T-cell (primary cell): ENCODE measurements at regions not wholly inside any gene's neighbourhood (a gene's known extent, or its start where the extent isn't known, plus 50 kb on each side); places are given as distances from the start of the nearest gene placed in this dataset.

ENCODE experiments used
- ATAC-seq, 4 experiments: fragments of 200-7000 bp in 3 of 4; fragments of 150-1000 bp in 1 of 4; cut with Tn5 transposase; replicated peaks in 1 of 4; 1 replicate in 3 of 4; 2 replicates in 1 of 4; pipeline ENCODE4 v1.10.0; 2021; ENCODE audit warnings: moderate library complexity in 3 of 4, mild to moderate bottlenecking in 2 of 4, moderate number of reproducible peaks in 1 of 4
- CTCF ChIA-PET, 2 donors: fragments of 300-600 bp; sonication (Branson Sonifier 250); formaldehyde crosslinking; loops; one replicate each; lab custom pipeline; 2022; ENCODE audit warnings: antibody characterized with exemption in 2 of 2; lab: Charles Lee
- POLR2A ChIA-PET, 2 donors: fragments of 300-600 bp; sonication (Branson Sonifier 250); formaldehyde crosslinking; loops; one replicate each; lab custom pipeline; 2022; ENCODE audit warnings: antibody characterized with exemption in 2 of 2; lab: Charles Lee
- DNase-seq, 35 experiments: peaks; one replicate each; pipeline versions ENCODE4 v3.0.0 to v3.0.0-alpha.2; 2013 to 2023
- H3K27ac ChIP-seq: one replicate; pipeline ENCODE4 v1.5.1; 2013; ENCODE audit warnings: low read length
- H3K27me3 ChIP-seq, 2 experiments: replicated peaks in 1 of 2; 1 replicate in 1 of 2; 2 replicates in 1 of 2; pipeline versions ENCODE4 v1.6.1 to v1.7.0; 2013; ENCODE audit warnings: low read length in 1 of 2, mixed read lengths in 1 of 2; ENCODE audit not compliant: control insufficient read depth in 2 of 2, insufficient read depth in 2 of 2; ENCODE audit errors: extremely low read depth in 1 of 2
- H3K36me3 ChIP-seq, 2 donors: 1 replicate in 1 of 2; 2 replicates in 1 of 2; pipeline versions ENCODE4 v1.6.1 to v1.7.0; 2013; ENCODE audit warnings: low read length in 1 of 2; ENCODE audit not compliant: control insufficient read depth in 2 of 2, insufficient read depth in 1 of 2; ENCODE audit errors: extremely low read depth in 1 of 2
- H3K4me1 ChIP-seq, 2 experiments: 1 replicate in 1 of 2; 2 replicates in 1 of 2; pipeline versions ENCODE4 v1.6.1 to v1.7.0; 2013; ENCODE audit warnings: low read length in 2 of 2, mixed read lengths in 1 of 2; ENCODE audit not compliant: insufficient read depth in 2 of 2, control insufficient read depth in 1 of 2; ENCODE audit errors: extremely low read depth in 1 of 2
- H3K4me3 ChIP-seq, 2 donors: 1 replicate in 1 of 2; 2 replicates in 1 of 2; pipeline versions ENCODE4 v1.5.1 to v1.7.0; 2013; ENCODE audit warnings: mild to moderate bottlenecking in 2 of 2, low read length in 1 of 2, moderate library complexity in 1 of 2; ENCODE audit not compliant: control insufficient read depth in 1 of 2; ENCODE audit errors: extremely low read depth in 1 of 2
- H3K9me3 ChIP-seq: 2 replicates; pipeline ENCODE4 v1.7.0; 2013
- H3K27ac Mint-ChIP-seq, 2 donors: one replicate each; pipeline ENCODE4 v1.8.0; 2020 to 2021; ENCODE audit warnings: mild to moderate bottlenecking in 2 of 2, mixed read lengths in 2 of 2
- H3K27me3 Mint-ChIP-seq, 2 donors: one replicate each; pipeline ENCODE4 v1.8.0; 2021 to 2022; ENCODE audit warnings: mixed read lengths in 2 of 2
- H3K36me3 Mint-ChIP-seq: one replicate; pipeline ENCODE4 v1.8.0; 2021; ENCODE audit warnings: mixed read lengths
- H3K4me1 Mint-ChIP-seq, 3 donors: one replicate each; pipeline ENCODE4 v1.8.0; 2020 to 2022; ENCODE audit warnings: mixed read lengths in 3 of 3, mild to moderate bottlenecking in 1 of 3
- H3K4me3 Mint-ChIP-seq, 3 donors: one replicate each; pipeline ENCODE4 v1.8.0; 2020 to 2022; ENCODE audit warnings: mild to moderate bottlenecking in 3 of 3, mixed read lengths in 3 of 3, moderate library complexity in 3 of 3
- H3K9me3 Mint-ChIP-seq, 3 donors: one replicate each; pipeline ENCODE4 v1.8.0; 2020 to 2022; ENCODE audit warnings: mixed read lengths in 3 of 3
- WGBS: methylation state at CpG from one replicate; pipeline ENCODE4 v1.1.5; 2013; ENCODE audit warnings: missing lambda C conversion rate; ENCODE audit not compliant: insufficient coverage; 5-methylcytosine and 5-hydroxymethylcytosine counted together

- H3K27me3 Mint-ChIP-seq, result peaks cover 12 to 20% of the 10 kb centered on the region in 2 donors
- no CpG with 5 or more reads among the region's 9 CpGs for WGBS
- no peak for DNase-seq
Observed at GRCh38 chr16:86384263-86384649, 126.1 kb upstream of the FOXF1 start.

GRCh38 chr16:86384980-86385379 lies 125.3 kb upstream of the FOXF1 start:
- WGBS, result 61% methylated on average over 5 of the region's 10 CpGs
- DNase-seq (no peak), ATAC-seq (no peak)
- H3K27me3 ChIP-seq, result peaks cover 0 to 19% of the 10 kb centered on the region in 2 experiments
- no peaks in the 10 kb centered on the region for H3K9me3 ChIP-seq
- Mint-ChIP-seq H3K27me3 (peaks cover 12 to 23% of the 10 kb centered on the region in 2 donors), H3K27ac (no peak overlapping the region), H3K4me3 (no peak overlapping the region), H3K36me3 (no peaks in the 10 kb centered on the region), H3K4me1 (no peaks in the 10 kb centered on the region), H3K9me3 (no peaks in the 10 kb centered on the region)
- no peak overlapping the region for H3K4me3 ChIP-seq
- H3K4me1 ChIP-seq, result no peaks in the 10 kb centered on the region
- H3K36me3 ChIP-seq, result no peaks in the 10 kb centered on the region
- CTCF ChIA-PET, result no interaction called here
- H3K27ac ChIP-seq, result no peak overlapping the region
- POLR2A ChIA-PET, result no interaction called here

More at GRCh38 chr16:86384263-86384649, 126.1 kb upstream of the FOXF1 start:
- H3K4me1 ChIP-seq, result no peaks in the 10 kb centered on the region
- H3K9me3 ChIP-seq, result no peaks in the 10 kb centered on the region
- H3K27me3 ChIP-seq, result peaks cover 0 to 23% of the 10 kb centered on the region in 2 experiments
- H3K27ac ChIP-seq, result no peak overlapping the region
- no peak overlapping the region for H3K4me3 ChIP-seq
- no peaks in the 10 kb centered on the region for H3K9me3 Mint-ChIP-seq
- no peaks in the 10 kb centered on the region for H3K36me3 Mint-ChIP-seq
- no peak overlapping the region for H3K4me3 Mint-ChIP-seq
- no peak for ATAC-seq
- ChIA-PET POLR2A (no interaction called here), CTCF (no interaction called here)
- H3K27ac Mint-ChIP-seq, result no peak overlapping the region
- no peaks in the 10 kb centered on the region for H3K36me3 ChIP-seq
- no peaks in the 10 kb centered on the region for H3K4me1 Mint-ChIP-seq

GRCh38 chr16:86387468-86388440 lies 122.6 kb upstream of the FOXF1 start:
- Histone ChIP-seq H3K36me3 (no peaks in the 10 kb centered on the region), H3K4me1 (no peaks in the 10 kb centered on the region), H3K4me3 (no peak overlapping the region), H3K9me3 (no peaks in the 10 kb centered on the region), H3K27me3 (peaks cover 0 to 9% of the 10 kb centered on the region in 2 experiments), H3K27ac (no peak overlapping the region)
- WGBS, result 74% methylated on average over 14 of the region's 24 CpGs
- Mint-ChIP-seq H3K27me3 (peaks cover 12 to 23% of the 10 kb centered on the region in 2 donors), H3K4me1 (no peaks in the 10 kb centered on the region), H3K4me3 (no peak overlapping the region), H3K9me3 (no peaks in the 10 kb centered on the region), H3K27ac (no peak overlapping the region), H3K36me3 (no peaks in the 10 kb centered on the region)
- ATAC-seq (no peak), DNase-seq (no peak)
- ChIA-PET POLR2A (no interaction called here), CTCF (interaction anchor here in 1 of 2 donors (0.9 kb wide), 1 partner anchor 35 kb away, joined by 3 read pairs; no protein-coding TSS in a partner anchor)

- no peaks in the 10 kb centered on the region for H3K36me3 Mint-ChIP-seq
- no peaks in the 10 kb centered on the region for H3K4me1 Mint-ChIP-seq
- H3K4me3 Mint-ChIP-seq, result no peak overlapping the region
- DNase-seq (no peak), ATAC-seq (no peak)
- no peaks in the 10 kb centered on the region for H3K9me3 ChIP-seq
- ChIA-PET POLR2A (no interaction called here), CTCF (interaction anchor here in 1 of 2 donors (0.9 kb wide), 1 partner anchor 34 kb away, joined by 3 read pairs; no protein-coding TSS in a partner anchor)
- H3K27me3 Mint-ChIP-seq, result peaks cover 5 to 17% of the 10 kb centered on the region in 2 donors
- peaks cover 0 to 9% of the 10 kb centered on the region in 2 experiments for H3K27me3 ChIP-seq
- no peak overlapping the region for H3K27ac ChIP-seq
- H3K4me1 ChIP-seq, result no peaks in the 10 kb centered on the region
- no CpG with 5 or more reads among the region's 5 CpGs for WGBS
- H3K27ac Mint-ChIP-seq, result no peak overlapping the region
- H3K9me3 Mint-ChIP-seq, result no peaks in the 10 kb centered on the region
- no peaks in the 10 kb centered on the region for H3K36me3 ChIP-seq
- no peak overlapping the region for H3K4me3 ChIP-seq
Observed at GRCh38 chr16:86388976-86389375, 121.4 kb upstream of the FOXF1 start.

- H3K27ac ChIP-seq, result no peak overlapping the region
- no peak overlapping the region for H3K4me3 ChIP-seq
- Mint-ChIP-seq H3K4me3 (no peak overlapping the region), H3K4me1 (no peaks in the 10 kb centered on the region), H3K9me3 (no peaks in the 10 kb centered on the region), H3K27me3 (peaks cover 5 to 12% of the 10 kb centered on the region in 2 donors), H3K27ac (no peak overlapping the region), H3K36me3 (no peaks in the 10 kb centered on the region)
- no peaks in the 10 kb centered on the region for H3K36me3 ChIP-seq
- DNase-seq (no peak), ATAC-seq (no peak)
- H3K27me3 ChIP-seq, result peaks cover 0 to 9% of the 10 kb centered on the region in 2 experiments
- WGBS, result 71% methylated on average over 12 of the region's 17 CpGs
- POLR2A ChIA-PET, result no interaction called here
- H3K9me3 ChIP-seq, result no peaks in the 10 kb centered on the region
- no peaks in the 10 kb centered on the region for H3K4me1 ChIP-seq
- CTCF ChIA-PET, result no interaction called here
Observed at GRCh38 chr16:86389566-86390328, 120.6 kb upstream of the FOXF1 start.

GRCh38 chr16:86390335-86390734 lies 120.0 kb upstream of the FOXF1 start:
- H3K27me3 Mint-ChIP-seq, result peaks cover 5 to 11% of the 10 kb centered on the region in 2 donors
- no peaks in the 10 kb centered on the region for H3K9me3 ChIP-seq
- no peak overlapping the region for H3K27ac ChIP-seq
- no peaks in the 10 kb centered on the region for H3K36me3 Mint-ChIP-seq
- ATAC-seq (no peak), DNase-seq (no peak)
- no peaks in the 10 kb centered on the region for H3K4me1 Mint-ChIP-seq
- no peak overlapping the region for H3K4me3 Mint-ChIP-seq
- no peak overlapping the region for H3K27ac Mint-ChIP-seq
- no peak overlapping the region for H3K4me3 ChIP-seq
- peaks cover 0 to 3% of the 10 kb centered on the region in 2 experiments for H3K27me3 ChIP-seq
- no peaks in the 10 kb centered on the region for H3K36me3 ChIP-seq
- POLR2A ChIA-PET, result no interaction called here
- 57% methylated on average over 1 of the region's 1 CpG for whole genome bisulfite sequencing
- CTCF ChIA-PET, result no interaction called here
- no peaks in the 10 kb centered on the region for H3K4me1 ChIP-seq
- H3K9me3 Mint-ChIP-seq, result no peaks in the 10 kb centered on the region
